Tibial nerve (tissue), 4 donors: ENCODE measurements at regions not wholly inside any gene's neighbourhood (a gene's known extent, or its start where the extent isn't known, plus 50 kb on each side); places are given as distances from the start of the nearest gene placed in this dataset.

Experiments
- EP300 ChIP-seq, 2 donors: sonication (generic); formaldehyde crosslinking; IDR thresholded peaks; one replicate each; pipeline ENCODE4 v1.6.1; 2017; ENCODE audit warnings: antibody characterized with exemption in 2 of 2, mild to moderate bottlenecking in 1 of 2
- POLR2A ChIP-seq, 2 donors: fragments of 450-650 bp; IDR thresholded peaks; one replicate each; pipeline ENCODE4 v1.6.1; 2017; ENCODE audit warnings: antibody characterized with exemption in 2 of 2, mild to moderate bottlenecking in 2 of 2, moderate library complexity in 2 of 2
- TF ChIP-seq, protein P1 (sequence below), 5 experiments: fragments of 200-600 bp in 3 of 5; fragments of 450-650 bp in 2 of 5; sonication (generic) in 3 of 5; IDR thresholded peaks; one replicate each; pipeline ENCODE4 v1.5.1; 2016 to 2019; ENCODE audit warnings: antibody characterized with exemption in 5 of 5, mild to moderate bottlenecking in 3 of 5, moderate library complexity in 2 of 5

DNA sequence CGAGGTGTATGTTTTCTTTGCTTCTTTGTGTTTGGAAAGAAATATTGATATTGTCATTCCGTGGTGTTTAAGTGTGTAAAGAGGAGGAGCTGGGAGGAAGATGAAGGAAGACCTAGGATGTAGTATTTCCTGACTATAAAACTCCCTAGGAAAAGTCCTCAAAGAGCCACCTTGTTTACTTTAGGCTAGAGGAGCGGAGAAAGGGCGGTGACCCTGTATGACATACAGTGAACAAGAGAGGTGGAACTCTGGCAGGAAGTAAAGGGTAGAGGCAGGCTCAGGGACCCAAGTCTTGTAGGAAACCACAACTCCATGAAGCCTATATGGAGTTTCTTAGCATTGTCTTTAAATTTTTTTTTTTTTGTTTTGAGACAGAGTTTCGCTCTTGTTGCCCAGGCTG lies 303.9 kb downstream of the DOCK8 start:
- TF ChIP-seq, protein P1, sequence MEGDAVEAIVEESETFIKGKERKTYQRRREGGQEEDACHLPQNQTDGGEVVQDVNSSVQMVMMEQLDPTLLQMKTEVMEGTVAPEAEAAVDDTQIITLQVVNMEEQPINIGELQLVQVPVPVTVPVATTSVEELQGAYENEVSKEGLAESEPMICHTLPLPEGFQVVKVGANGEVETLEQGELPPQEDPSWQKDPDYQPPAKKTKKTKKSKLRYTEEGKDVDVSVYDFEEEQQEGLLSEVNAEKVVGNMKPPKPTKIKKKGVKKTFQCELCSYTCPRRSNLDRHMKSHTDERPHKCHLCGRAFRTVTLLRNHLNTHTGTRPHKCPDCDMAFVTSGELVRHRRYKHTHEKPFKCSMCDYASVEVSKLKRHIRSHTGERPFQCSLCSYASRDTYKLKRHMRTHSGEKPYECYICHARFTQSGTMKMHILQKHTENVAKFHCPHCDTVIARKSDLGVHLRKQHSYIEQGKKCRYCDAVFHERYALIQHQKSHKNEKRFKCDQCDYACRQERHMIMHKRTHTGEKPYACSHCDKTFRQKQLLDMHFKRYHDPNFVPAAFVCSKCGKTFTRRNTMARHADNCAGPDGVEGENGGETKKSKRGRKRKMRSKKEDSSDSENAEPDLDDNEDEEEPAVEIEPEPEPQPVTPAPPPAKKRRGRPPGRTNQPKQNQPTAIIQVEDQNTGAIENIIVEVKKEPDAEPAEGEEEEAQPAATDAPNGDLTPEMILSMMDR (IDR thresholded peaks at IDR 0.05): no peak
- TF ChIP-seq POLR2A (IDR thresholded peaks at IDR 0.05) (no peak), EP300 (IDR thresholded peaks at IDR 0.05) (no peak)
